ENCODE measurements at regions not wholly inside any gene's neighbourhood (a gene's known extent, or its start where the extent isn't known, plus 50 kb on each side); places are given as distances from the start of the nearest gene placed in this dataset.
A peak's percentile ranks its signal among the peaks of the same experiment; 100 is the strongest.

- H3K9me3 Mint-ChIP-seq: no peaks in the 10 kb centered on the region
- H3K4me1 Mint-ChIP-seq (ENCODE audit: low read depth): no peaks in the 10 kb centered on the region
- no peaks in the 10 kb centered on the region for H3K27me3 Mint-ChIP-seq (ENCODE audit: low read depth)
- no peak overlapping the region for H3K4me3 Mint-ChIP-seq
- H3K36me3 Mint-ChIP-seq (ENCODE audit: insufficient read depth in 2 of 2): no peaks in the 10 kb centered on the region
- no peak for DNase-seq
- ATAC-seq (replicated peaks in 1 of 2): no peak
- no peak overlapping the region for H3K27ac Mint-ChIP-seq
Measured at GRCh38 chr13:78183732-78184131, 265.1 kb upstream of the EDNRB start.

GRCh38 chr13:78182813-78183212 is 264.2 kb upstream of the EDNRB start:
- Mint-ChIP-seq H3K27me3 (ENCODE audit: low read depth) (no peaks in the 10 kb centered on the region), H3K9me3 (no peaks in the 10 kb centered on the region), H3K27ac (no peak overlapping the region), H3K4me1 (ENCODE audit: low read depth) (no peaks in the 10 kb centered on the region), H3K4me3 (no peak overlapping the region), H3K36me3 (ENCODE audit: insufficient read depth in 2 of 2) (no peaks in the 10 kb centered on the region)
- DNase-seq (no peak), ATAC-seq (replicated peaks in 1 of 2) (no peak)

- Mint-ChIP-seq H3K4me1 (ENCODE audit: low read depth) (no peaks in the 10 kb centered on the region), H3K27me3 (ENCODE audit: low read depth) (no peaks in the 10 kb centered on the region), H3K9me3 (peaks cover 2% of the 10 kb centered on the region in 2 donors), H3K27ac (no peak overlapping the region), H3K4me3 (no peak overlapping the region), H3K36me3 (ENCODE audit: insufficient read depth in 2 of 2) (no peaks in the 10 kb centered on the region)
- DNase-seq (no peak), ATAC-seq (replicated peaks in 1 of 2) (no peak)
Measured at GRCh38 chr13:78177306-78177705, 258.7 kb upstream of the EDNRB start.

GRCh38 chr13:78176880-78177279 is 258.2 kb upstream of the EDNRB start:
- Mint-ChIP-seq H3K9me3 (peaks cover 2% of the 10 kb centered on the region in 2 donors), H3K36me3 (ENCODE audit: insufficient read depth in 2 of 2) (no peaks in the 10 kb centered on the region), H3K27ac (no peak overlapping the region), H3K27me3 (ENCODE audit: low read depth) (peaks cover 4% of the 10 kb centered on the region), H3K4me1 (ENCODE audit: low read depth) (no peaks in the 10 kb centered on the region), H3K4me3 (no peak overlapping the region)
- ATAC-seq (replicated peaks in 1 of 2) (no peak), DNase-seq (no peak)

GRCh38 chr13:78169386-78169785 is 250.8 kb upstream of the EDNRB start:
- peaks cover 2% of the 10 kb centered on the region in 2 donors for H3K9me3 Mint-ChIP-seq
- peaks cover 6% of the 10 kb centered on the region for H3K27me3 Mint-ChIP-seq (ENCODE audit: low read depth)
- no peaks in the 10 kb centered on the region for H3K36me3 Mint-ChIP-seq (ENCODE audit: insufficient read depth in 2 of 2)
- no peak overlapping the region for H3K27ac Mint-ChIP-seq
- DNase-seq (no peak), ATAC-seq (replicated peaks in 1 of 2) (no peak)
- H3K4me1 Mint-ChIP-seq (ENCODE audit: low read depth): no peaks in the 10 kb centered on the region
- no peak overlapping the region for H3K4me3 Mint-ChIP-seq

- peaks cover 6% of the 10 kb centered on the region for H3K27me3 Mint-ChIP-seq (ENCODE audit: low read depth)
- DNase-seq (no peak), ATAC-seq (replicated peaks in 1 of 2) (no peak)
- no peaks in the 10 kb centered on the region for H3K36me3 Mint-ChIP-seq (ENCODE audit: insufficient read depth in 2 of 2)
- no peak overlapping the region for H3K4me3 Mint-ChIP-seq
- peaks cover 0 to 2% of the 10 kb centered on the region in 2 donors for H3K9me3 Mint-ChIP-seq
- no peaks in the 10 kb centered on the region for H3K4me1 Mint-ChIP-seq (ENCODE audit: low read depth)
- H3K27ac Mint-ChIP-seq: no peak overlapping the region
Measured at GRCh38 chr13:78168981-78169380, 250.3 kb upstream of the EDNRB start.

- no peak for DNase-seq
- H3K4me1 Mint-ChIP-seq (ENCODE audit: low read depth): no peaks in the 10 kb centered on the region
- no peaks in the 10 kb centered on the region for H3K9me3 Mint-ChIP-seq
- no peak overlapping the region for H3K4me3 Mint-ChIP-seq
- H3K27ac Mint-ChIP-seq: no peak overlapping the region
- no peak for ATAC-seq (replicated peaks in 1 of 2)
- H3K36me3 Mint-ChIP-seq (ENCODE audit: insufficient read depth in 2 of 2): no peaks in the 10 kb centered on the region
- no peaks in the 10 kb centered on the region for H3K27me3 Mint-ChIP-seq (ENCODE audit: low read depth)
Measured at GRCh38 chr13:78161266-78161665, 242.6 kb upstream of the EDNRB start.

GRCh38 chr13:78160793-78161192 is 242.2 kb upstream of the EDNRB start:
- H3K4me1 Mint-ChIP-seq (ENCODE audit: low read depth): no peaks in the 10 kb centered on the region
- H3K36me3 Mint-ChIP-seq (ENCODE audit: insufficient read depth in 2 of 2): no peaks in the 10 kb centered on the region
- no peak overlapping the region for H3K4me3 Mint-ChIP-seq

GRCh38 chr13:78152415-78152814 is 233.8 kb upstream of the EDNRB start:
- H3K36me3 Mint-ChIP-seq (ENCODE audit: insufficient read depth in 2 of 2): no peaks in the 10 kb centered on the region
- no peaks in the 10 kb centered on the region for H3K27me3 Mint-ChIP-seq (ENCODE audit: low read depth)
- no peak overlapping the region for H3K4me3 Mint-ChIP-seq
- no peak for ATAC-seq (replicated peaks in 1 of 2)
- H3K9me3 Mint-ChIP-seq: peaks cover 0 to 2% of the 10 kb centered on the region in 2 donors
- no peak for DNase-seq
- H3K4me1 Mint-ChIP-seq (ENCODE audit: low read depth): no peaks in the 10 kb centered on the region
- no peak overlapping the region for H3K27ac Mint-ChIP-seq

More at GRCh38 chr13:78160793-78161192, 242.2 kb upstream of the EDNRB start:
- Mint-ChIP-seq H3K27ac (no peak overlapping the region), H3K9me3 (no peaks in the 10 kb centered on the region), H3K27me3 (ENCODE audit: low read depth) (no peaks in the 10 kb centered on the region)
- ATAC-seq (replicated peaks in 1 of 2) (no peak), DNase-seq (no peak)

GRCh38 chr13:78147905-78148304 is 229.3 kb upstream of the EDNRB start:
- Mint-ChIP-seq H3K27ac (no peak overlapping the region), H3K4me1 (ENCODE audit: low read depth) (no peaks in the 10 kb centered on the region), H3K36me3 (ENCODE audit: insufficient read depth in 2 of 2) (no peaks in the 10 kb centered on the region), H3K9me3 (no peaks in the 10 kb centered on the region), H3K4me3 (no peak overlapping the region), H3K27me3 (ENCODE audit: low read depth) (no peaks in the 10 kb centered on the region)
- ATAC-seq (replicated peaks in 1 of 2): no peak
- DNase-seq: no peak

GRCh38 chr13:78145276-78145675 is 226.6 kb upstream of the EDNRB start:
- Mint-ChIP-seq H3K36me3 (ENCODE audit: insufficient read depth in 2 of 2) (no peaks in the 10 kb centered on the region), H3K9me3 (no peaks in the 10 kb centered on the region), H3K4me1 (ENCODE audit: low read depth) (no peaks in the 10 kb centered on the region), H3K4me3 (no peak overlapping the region), H3K27ac (no peak overlapping the region), H3K27me3 (ENCODE audit: low read depth) (no peaks in the 10 kb centered on the region)
- ATAC-seq (replicated peaks in 1 of 2): no peak
- no peak for DNase-seq

GRCh38 chr13:78139765-78140164 is 221.1 kb upstream of the EDNRB start:
- H3K4me3 Mint-ChIP-seq: no peak overlapping the region
- no peak overlapping the region for H3K27ac Mint-ChIP-seq
- H3K27me3 Mint-ChIP-seq (ENCODE audit: low read depth): no peaks in the 10 kb centered on the region
- H3K36me3 Mint-ChIP-seq (ENCODE audit: insufficient read depth in 2 of 2): no peaks in the 10 kb centered on the region
- no peaks in the 10 kb centered on the region for H3K9me3 Mint-ChIP-seq
- DNase-seq (no peak), ATAC-seq (replicated peaks in 1 of 2) (no peak)
- H3K4me1 Mint-ChIP-seq (ENCODE audit: low read depth): no peaks in the 10 kb centered on the region

GRCh38 chr13:78138756-78139155 is 220.1 kb upstream of the EDNRB start:
- Mint-ChIP-seq H3K27me3 (ENCODE audit: low read depth) (no peaks in the 10 kb centered on the region), H3K27ac (no peak overlapping the region), H3K4me1 (ENCODE audit: low read depth) (no peaks in the 10 kb centered on the region), H3K4me3 (no peak overlapping the region), H3K9me3 (no peaks in the 10 kb centered on the region), H3K36me3 (ENCODE audit: insufficient read depth in 2 of 2) (no peaks in the 10 kb centered on the region)
- DNase-seq (no peak), ATAC-seq (replicated peaks in 1 of 2) (no peak)

GRCh38 chr13:78137404-78138142 is 218.9 kb upstream of the EDNRB start:
- no peaks in the 10 kb centered on the region for H3K36me3 Mint-ChIP-seq (ENCODE audit: insufficient read depth in 2 of 2)
- peak overlapping the region; percentile 42 to 46 for H3K4me3 Mint-ChIP-seq
- H3K27me3 Mint-ChIP-seq (ENCODE audit: low read depth): no peaks in the 10 kb centered on the region
- no peak overlapping the region for H3K27ac Mint-ChIP-seq
- no peaks in the 10 kb centered on the region for H3K4me1 Mint-ChIP-seq (ENCODE audit: low read depth)
- no peaks in the 10 kb centered on the region for H3K9me3 Mint-ChIP-seq
- ATAC-seq (replicated peaks in 1 of 2) (peak; percentile 79 to 80), DNase-seq (peak in 1 of 2 donors; percentile 6)

Measured in activated T-cell treated with anti-CD3 and anti-CD28 coated beads, Interleukin-2, amount 50 U/mL, for 72 hours (primary cell).